Endothelial cell of umbilical vein (primary cell): ENCODE measurements at regions not wholly inside any gene's neighbourhood (a gene's known extent, or its start where the extent isn't known, plus 50 kb on each side); places are given as distances from the start of the nearest gene placed in this dataset.

Source experiments
- BruUV-seq: library from RNA; stranded (reverse); fragments of 400-500 nt; replicated peaks from 2 replicates; lab custom pipeline; 2021; lab: Mats Ljungman, UMichigan
- CTCF ChIA-PET: fragments of 300-600, 350-600 bp; sonication (Branson Sonifier 250); formaldehyde crosslinking; loops from one replicate; lab custom pipeline; 2021; ENCODE audit warnings: antibody characterized with exemption, inconsistent platforms; lab: Charles Lee
- POLR2A ChIA-PET: fragments of 300-600, 350-600 bp; sonication (Branson Sonifier 250); formaldehyde crosslinking; loops from one replicate; lab custom pipeline; 2021; ENCODE audit warnings: antibody characterized with exemption, inconsistent platforms; lab: Charles Lee
- DNase-seq: peaks from one replicate; pipeline ENCODE4 v3.0.0-alpha.2; 2011; ENCODE audit warnings: low read depth, low spot score
- FAIRE-seq: peaks from 2 replicates; lab custom pipeline; 2011; peaks lifted over from hg19 to GRCh38; lab: Jason Lieb, UNC
- H2AFZ ChIP-seq: 2 replicates; pipeline ENCODE4 v1.6.0; 2012; ENCODE audit warnings: low read depth, low read length, control low read depth, inconsistent platforms
- H3K27ac ChIP-seq: 2 replicates; pipeline ENCODE4 v1.5.1; 2011; ENCODE audit warnings: low read depth, mild to moderate bottlenecking, control low read depth, low read length, moderate library complexity; ENCODE audit not compliant: insufficient read depth
- H3K27me3 ChIP-seq, 2 experiments: 2 replicates each; pipeline versions ENCODE4 v1.6.0 to v1.6.1; 2011; ENCODE audit warnings: low read length in 2 of 2, mixed read lengths in 1 of 2; ENCODE audit not compliant: control insufficient read depth in 2 of 2, insufficient read depth in 2 of 2
- H3K36me3 ChIP-seq, 2 experiments: 2 replicates in 1 of 2; 3 replicates in 1 of 2; pipeline ENCODE4 v1.5.1; 2011; ENCODE audit warnings: low read length in 2 of 2, mild to moderate bottlenecking in 1 of 2, moderate library complexity in 1 of 2; ENCODE audit not compliant: control insufficient read depth in 2 of 2, insufficient read depth in 2 of 2; ENCODE audit errors: extremely low read depth in 1 of 2
- H3K4me1 ChIP-seq: 3 replicates; pipeline ENCODE4 v1.5.1; 2011; ENCODE audit warnings: mild to moderate bottlenecking, low read length; ENCODE audit not compliant: control insufficient read depth, insufficient read depth; ENCODE audit errors: extremely low read depth
- H3K4me2 ChIP-seq: 2 replicates; pipeline ENCODE4 v1.6.1; 2011; ENCODE audit warnings: low read length, control low read depth, mixed read lengths; ENCODE audit not compliant: insufficient read depth
- H3K4me3 ChIP-seq, 3 experiments: fragments of 200-600 bp in 1 of 3; sonication (generic), shearing (Covaris generic) in 1 of 3; replicated peaks in 1 of 3; 2 replicates each; pipeline ENCODE4 v1.5.1; 2011 to 2016; ENCODE audit warnings: control low read depth in 3 of 3, low read length in 3 of 3, mild to moderate bottlenecking in 2 of 3, inconsistent platforms in 1 of 3, low read depth in 1 of 3, moderate library complexity in 1 of 3; ENCODE audit not compliant: insufficient read depth in 1 of 3
- H3K79me2 ChIP-seq: 2 replicates; pipeline ENCODE4 v1.6.0; 2012; ENCODE audit warnings: low read length, inconsistent platforms; ENCODE audit not compliant: control insufficient read depth, insufficient read depth
- H3K9ac ChIP-seq: replicated peaks from 2 replicates; pipeline ENCODE3; 2011; ENCODE audit warnings: low read length, control low read depth; ENCODE audit not compliant: insufficient read depth; ENCODE audit errors: extremely low read depth
- H3K9me1 ChIP-seq: replicated peaks from 3 replicates; pipeline ENCODE4 v1.6.0; 2011; ENCODE audit warnings: mild to moderate bottlenecking, low read length; ENCODE audit not compliant: control insufficient read depth, insufficient read depth; ENCODE audit errors: extremely low read depth
- H3K9me3 ChIP-seq: replicated peaks from 2 replicates; pipeline ENCODE4 v1.5.1; 2012; ENCODE audit warnings: low read length, inconsistent platforms; ENCODE audit not compliant: control insufficient read depth, insufficient read depth
- H4K20me1 ChIP-seq: replicated peaks from 2 replicates; pipeline ENCODE3; 2011; ENCODE audit warnings: mild to moderate bottlenecking, low read length; ENCODE audit not compliant: control insufficient read depth, insufficient read depth; ENCODE audit errors: extremely low read depth
- EZH2 ChIP-seq: IDR thresholded peaks from 2 replicates; pipeline ENCODE4 v1.6.1; 2012; ENCODE audit warnings: borderline replicate concordance, low read depth, mild to moderate bottlenecking, moderate library complexity, low read length, inconsistent platforms; ENCODE audit not compliant: severe bottlenecking
- FOS ChIP-seq: IDR thresholded peaks from 2 replicates; pipeline ENCODE4 v1.6.1; 2011; ENCODE audit warnings: mild to moderate bottlenecking, low read length, moderate library complexity, borderline replicate concordance; ENCODE audit not compliant: insufficient read depth
- GATA2 ChIP-seq: IDR thresholded peaks from 2 replicates; pipeline ENCODE4 v1.7.0; 2011; ENCODE audit warnings: low read depth, mild to moderate bottlenecking, moderate library complexity, mixed read lengths, low read length; ENCODE audit not compliant: insufficient read length, insufficient read depth
- JUN ChIP-seq: IDR thresholded peaks from 2 replicates; pipeline ENCODE4 v1.6.1; 2011; ENCODE audit warnings: borderline replicate concordance, low read depth; ENCODE audit not compliant: insufficient read length, insufficient read depth
- MAX ChIP-seq: IDR thresholded peaks from 2 replicates; pipeline ENCODE4 v1.6.1; 2011; ENCODE audit not compliant: insufficient read depth, insufficient read length
- MYC ChIP-seq: IDR thresholded peaks from one replicate; pipeline ENCODE4 v1.6.1; 2011; ENCODE audit warnings: mild to moderate bottlenecking, low read depth, low read length
- POLR2A ChIP-seq: IDR thresholded peaks from 2 replicates; pipeline ENCODE4 v1.6.1; 2012; ENCODE audit warnings: low read depth, mild to moderate bottlenecking, control low read depth, low read length
- POLR2AphosphoS5 ChIP-seq: IDR thresholded peaks from 2 replicates; pipeline ENCODE4 v1.6.1; 2012; ENCODE audit warnings: low read depth, mild to moderate bottlenecking, control low read depth, low read length, moderate library complexity; ENCODE audit not compliant: insufficient read depth
- dilution Hi-C: fragments of 300-500 bp; cut with MboI; formaldehyde crosslinking; loops from one replicate; pipeline ENCODE4 v1.15.0; 2019; ENCODE audit warnings: low sequenced_read_pairs; ENCODE audit not compliant: extremely low pct_ligation_motif_present
- intact Hi-C: fragments of 100-400 bp; cut with micrococcal nuclease; formaldehyde crosslinking; loops from one replicate; pipeline ENCODE4 v1.10.0; 2022
- TF ChIP-seq, protein P1 (sequence below), 2 donors: IDR thresholded peaks; 1 replicate in 1 of 2; 2 replicates in 1 of 2; pipeline ENCODE4 v1.5.1; 2011; ENCODE audit warnings: low read length in 2 of 2, mild to moderate bottlenecking in 2 of 2, moderate library complexity in 2 of 2, control low read depth in 1 of 2, inconsistent platforms in 1 of 2, low read depth in 1 of 2; ENCODE audit not compliant: insufficient read depth in 1 of 2; ENCODE audit errors: extremely low read depth in 1 of 2

DNA sequence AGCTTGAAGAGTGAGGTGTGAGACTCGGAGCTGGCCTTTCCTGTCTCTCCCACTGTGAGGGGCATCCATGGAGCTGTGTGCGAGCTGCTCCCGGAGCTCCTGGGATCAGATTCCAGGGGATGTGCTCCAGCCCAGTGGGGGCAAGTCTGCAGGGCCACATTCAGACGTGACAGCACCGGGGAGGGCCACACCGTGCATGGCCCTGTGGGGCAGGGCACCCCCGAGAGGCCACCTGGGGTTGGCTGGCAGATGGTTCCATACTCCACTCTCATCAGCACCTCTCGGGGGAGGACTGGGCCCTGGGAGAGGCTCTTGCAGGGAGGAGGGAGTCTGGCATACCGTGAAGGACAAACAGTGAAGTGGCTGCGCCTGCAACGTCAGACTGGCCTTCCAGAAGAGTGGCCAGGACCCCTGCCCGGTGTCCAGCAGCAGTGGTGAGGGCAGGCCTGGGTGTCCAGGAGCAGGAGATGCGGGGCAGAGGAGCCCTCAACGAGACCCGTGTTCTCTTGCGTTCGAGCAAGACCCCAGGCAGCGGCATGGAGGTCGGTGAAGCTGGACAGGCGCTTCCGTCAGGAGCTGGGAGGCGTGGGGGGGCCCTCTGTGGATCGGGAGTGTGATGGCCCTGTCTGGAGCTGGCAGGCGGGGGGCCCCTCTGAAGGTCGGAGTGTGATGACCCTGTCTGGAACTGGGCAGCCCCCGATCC is 84.3 kb downstream of the ASB1 start:
- BruUV-seq, result no TSS peak
- no peak overlapping the region for H3K27ac ChIP-seq
- CTCF ChIA-PET, result interaction anchor here (1.0 to 7.5 kb wide), 2 partner anchors 108 to 275 kb away, joined by 5 to 223 read pairs; no protein-coding TSS in a partner anchor
- no peak overlapping the region for H3K4me2 ChIP-seq
- DNase-seq (no peak), FAIRE-seq (no peak)
- H3K27me3 ChIP-seq, result no peaks in the 10 kb centered on the region
- H2AFZ ChIP-seq, result no peak overlapping the region
- no peaks in the 10 kb centered on the region for H3K9me3 ChIP-seq
- H3K9ac ChIP-seq, result no peak overlapping the region
- H3K79me2 ChIP-seq, result no peaks in the 10 kb centered on the region
- POLR2A ChIA-PET, result no interaction called here
- intact Hi-C loops (loop anchor here (1.0 kb wide), 1 partner anchor 27 kb away; no protein-coding TSS in a partner anchor), dilution Hi-C loops (no loop called here)
- H3K4me3 ChIP-seq, result no peak overlapping the region
- H3K9me1 ChIP-seq, result no peaks in the 10 kb centered on the region
- no peaks in the 10 kb centered on the region for H4K20me1 ChIP-seq
- TF ChIP-seq MYC, result no peak
- no peak for TF ChIP-seq EZH2
- TF ChIP-seq GATA2, result no peak
- no peak for TF ChIP-seq JUN
- TF ChIP-seq MAX, result no peak
- TF ChIP-seq, protein P1, sequence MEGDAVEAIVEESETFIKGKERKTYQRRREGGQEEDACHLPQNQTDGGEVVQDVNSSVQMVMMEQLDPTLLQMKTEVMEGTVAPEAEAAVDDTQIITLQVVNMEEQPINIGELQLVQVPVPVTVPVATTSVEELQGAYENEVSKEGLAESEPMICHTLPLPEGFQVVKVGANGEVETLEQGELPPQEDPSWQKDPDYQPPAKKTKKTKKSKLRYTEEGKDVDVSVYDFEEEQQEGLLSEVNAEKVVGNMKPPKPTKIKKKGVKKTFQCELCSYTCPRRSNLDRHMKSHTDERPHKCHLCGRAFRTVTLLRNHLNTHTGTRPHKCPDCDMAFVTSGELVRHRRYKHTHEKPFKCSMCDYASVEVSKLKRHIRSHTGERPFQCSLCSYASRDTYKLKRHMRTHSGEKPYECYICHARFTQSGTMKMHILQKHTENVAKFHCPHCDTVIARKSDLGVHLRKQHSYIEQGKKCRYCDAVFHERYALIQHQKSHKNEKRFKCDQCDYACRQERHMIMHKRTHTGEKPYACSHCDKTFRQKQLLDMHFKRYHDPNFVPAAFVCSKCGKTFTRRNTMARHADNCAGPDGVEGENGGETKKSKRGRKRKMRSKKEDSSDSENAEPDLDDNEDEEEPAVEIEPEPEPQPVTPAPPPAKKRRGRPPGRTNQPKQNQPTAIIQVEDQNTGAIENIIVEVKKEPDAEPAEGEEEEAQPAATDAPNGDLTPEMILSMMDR (IDR thresholded peaks at IDR 0.05; ENCODE audit: extremely low read depth in 1 of 2, insufficient read depth in 1 of 2, low read depth in 1 of 2, low read length in 2 of 2), result no peak
- no peak for TF ChIP-seq FOS
- TF ChIP-seq POLR2A, result no peak
- no peak for TF ChIP-seq POLR2AphosphoS5
- no peaks in the 10 kb centered on the region for H3K36me3 ChIP-seq
- no peaks in the 10 kb centered on the region for H3K4me1 ChIP-seq
